Heart right ventricle (tissue), 16 donors: ENCODE measurements at regions not wholly inside any gene's neighbourhood (a gene's known extent, or its start where the extent isn't known, plus 50 kb on each side); places are given as distances from the start of the nearest gene placed in this dataset.
"Not testable (repeated sequence)": the region's sequence is repeated elsewhere in the genome, so short reads cannot be mapped to it uniquely, and the experiment has no call there.

Source experiments
- ATAC-seq, 8 donors: fragments of 200-7000 bp; cut with Tn5 transposase; one replicate each; pipeline ENCODE4 v1.9.1; 2020; ENCODE audit warnings: mild to moderate bottlenecking in 8 of 8, moderate library complexity in 8 of 8, moderate number of reproducible peaks in 1 of 8
- DNase-seq, 2 donors: peaks; one replicate each; pipeline ENCODE4 v3.0.0-alpha.2; 2020
- H3K27ac ChIP-seq, 10 donors: fragments of 200-600 bp; sonication (generic) in 2 of 10; one replicate each; pipeline versions ENCODE4 v1.5.0 to v1.8.0; 2020 to 2022; ENCODE audit warnings: mild to moderate bottlenecking in 3 of 10
- H3K27me3 ChIP-seq, 7 donors: fragments of 200-600 bp; one replicate each; pipeline ENCODE4 v1.8.0; 2021 to 2022; ENCODE audit warnings: mild to moderate bottlenecking in 2 of 7
- H3K36me3 ChIP-seq, 9 donors: fragments of 200-600 bp; sonication (generic) in 1 of 9; one replicate each; pipeline versions ENCODE4 v1.5.0 to v1.8.0; 2020 to 2022; ENCODE audit warnings: mild to moderate bottlenecking in 2 of 9
- H3K4me1 ChIP-seq, 9 donors: fragments of 200-600 bp; sonication (generic) in 1 of 9; one replicate each; pipeline versions ENCODE4 v1.5.0 to v1.8.0; 2020 to 2022; ENCODE audit warnings: mild to moderate bottlenecking in 4 of 9
- H3K4me3 ChIP-seq, 10 donors: fragments of 200-600 bp; sonication (generic) in 2 of 10; one replicate each; pipeline versions ENCODE4 v1.5.0 to v1.8.0; 2020 to 2022; ENCODE audit warnings: mild to moderate bottlenecking in 7 of 10, moderate library complexity in 2 of 10
- H3K9me3 ChIP-seq, 11 donors: fragments of 200-600 bp in 10 of 11; sonication (generic) in 2 of 11; one replicate each; pipeline versions ENCODE4 v1.5.0 to v1.8.0; 2013 to 2022; ENCODE audit warnings: mild to moderate bottlenecking in 2 of 11, control low read depth in 1 of 11, moderate library complexity in 1 of 11
- WGBS, 2 donors: extraction: QIAGEN DNeasy Blood & Tissue Kit; methylation state at CpG; one replicate each; pipeline ENCODE4 v1.1.7; 2013; ENCODE audit warnings: inconsistent platforms in 1 of 2; 5-methylcytosine and 5-hydroxymethylcytosine counted together
- intact Hi-C, 10 donors: fragments of 100-400 bp; cut with DNase I; formaldehyde crosslinking; loops; one replicate each; pipeline versions ENCODE4 v1.11.1 to v1.14.2; 2022
- TF ChIP-seq, protein P1 (sequence below), 9 donors: fragments of 200-600 bp; sonication (generic) in 2 of 9; IDR thresholded peaks; one replicate each; pipeline versions ENCODE4 v1.5.0 to v1.8.0; 2021 to 2022; ENCODE audit warnings: antibody characterized with exemption in 9 of 9, mild to moderate bottlenecking in 5 of 9, moderate library complexity in 1 of 9
- donor health status: Arrhythmogenic right ventricular cardiomyopathy.
- donor health status: ischemic (EF 13 %, LVEDD 7.1; RV severe dilation, severe dysfunction).
- donor health status: healthy with polysubstance abuse.
- donor health status: DM: no; HTN: yes; CAD: no.
- donor health status: DM: no; HTN: no; CAD: no.
- donor health status: ischemic (EF 25% LVEDD 6.9; RV normal size, moderate dysfunction).
- donor health status: ischemic (EF 25% LVEDD 5.7; RV mildly dilated, moderate dysfunction).
- donor health status: healthy.
- donor health status: DM: yes; HTN: yes; CAD: no.
- donor health status: Ischemic cardiomyopathy.
- donor health status: ischemic (EF 35%, LVEDD 5.7; RV mildly dilated, moderate dysfunction).
- donor health status: nonischemic (EF 11% LVEDD 7.7; RV severe dilation, severe dysfunction).
- donor health status: DM: yes; HTN: yes; CAD: no.
- donor health status: PGD.
- donor health status: ischemic (EF 29% LVEDD 5.4; RV normal size, mild dysfunction).
- donor health status: nonischemic (EF 23%, LVEDD 6.1; RV moderate dilation, normal function).

DNA sequence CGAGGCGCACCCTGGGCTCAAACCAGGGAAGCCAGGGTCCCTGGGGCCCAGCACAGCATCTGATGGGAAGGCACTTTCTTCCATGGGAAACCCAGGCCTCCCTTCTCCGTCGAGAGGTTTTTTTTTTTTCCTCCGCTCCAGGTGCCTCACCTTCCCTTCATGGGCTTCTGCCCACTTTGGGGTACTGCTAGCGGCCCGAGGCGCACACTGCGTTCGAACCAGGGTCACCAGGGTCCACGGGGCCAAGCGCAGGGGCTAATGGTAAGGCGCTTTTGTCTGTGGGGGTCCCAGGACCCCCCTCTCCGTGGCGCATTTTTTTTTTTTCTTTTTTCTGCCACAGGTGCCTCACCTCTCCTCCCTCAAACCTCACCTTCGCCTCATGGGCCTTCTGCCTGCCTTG, 1571.3 kb downstream of the TSPY10 start:
- peaks cover 0 to 19% (median 0%) of the 10 kb centered on the region in 11 donors for H3K9me3 ChIP-seq
- TF ChIP-seq, protein P1, sequence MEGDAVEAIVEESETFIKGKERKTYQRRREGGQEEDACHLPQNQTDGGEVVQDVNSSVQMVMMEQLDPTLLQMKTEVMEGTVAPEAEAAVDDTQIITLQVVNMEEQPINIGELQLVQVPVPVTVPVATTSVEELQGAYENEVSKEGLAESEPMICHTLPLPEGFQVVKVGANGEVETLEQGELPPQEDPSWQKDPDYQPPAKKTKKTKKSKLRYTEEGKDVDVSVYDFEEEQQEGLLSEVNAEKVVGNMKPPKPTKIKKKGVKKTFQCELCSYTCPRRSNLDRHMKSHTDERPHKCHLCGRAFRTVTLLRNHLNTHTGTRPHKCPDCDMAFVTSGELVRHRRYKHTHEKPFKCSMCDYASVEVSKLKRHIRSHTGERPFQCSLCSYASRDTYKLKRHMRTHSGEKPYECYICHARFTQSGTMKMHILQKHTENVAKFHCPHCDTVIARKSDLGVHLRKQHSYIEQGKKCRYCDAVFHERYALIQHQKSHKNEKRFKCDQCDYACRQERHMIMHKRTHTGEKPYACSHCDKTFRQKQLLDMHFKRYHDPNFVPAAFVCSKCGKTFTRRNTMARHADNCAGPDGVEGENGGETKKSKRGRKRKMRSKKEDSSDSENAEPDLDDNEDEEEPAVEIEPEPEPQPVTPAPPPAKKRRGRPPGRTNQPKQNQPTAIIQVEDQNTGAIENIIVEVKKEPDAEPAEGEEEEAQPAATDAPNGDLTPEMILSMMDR (IDR thresholded peaks at IDR 0.05): no peak
- H3K36me3 ChIP-seq: no peaks in the 10 kb centered on the region
- no peaks in the 10 kb centered on the region for H3K4me1 ChIP-seq
- intact Hi-C loops: no loop called here
- WGBS, 2 donors: 72 to 74% methylated on average over 15 to 16 of the region's 16 CpGs
- DNase-seq: no peak
- no peaks in the 10 kb centered on the region for H3K27me3 ChIP-seq
- H3K4me3 ChIP-seq: no peak overlapping the region
- no peak for ATAC-seq
- no peak overlapping the region for H3K27ac ChIP-seq

DNA sequence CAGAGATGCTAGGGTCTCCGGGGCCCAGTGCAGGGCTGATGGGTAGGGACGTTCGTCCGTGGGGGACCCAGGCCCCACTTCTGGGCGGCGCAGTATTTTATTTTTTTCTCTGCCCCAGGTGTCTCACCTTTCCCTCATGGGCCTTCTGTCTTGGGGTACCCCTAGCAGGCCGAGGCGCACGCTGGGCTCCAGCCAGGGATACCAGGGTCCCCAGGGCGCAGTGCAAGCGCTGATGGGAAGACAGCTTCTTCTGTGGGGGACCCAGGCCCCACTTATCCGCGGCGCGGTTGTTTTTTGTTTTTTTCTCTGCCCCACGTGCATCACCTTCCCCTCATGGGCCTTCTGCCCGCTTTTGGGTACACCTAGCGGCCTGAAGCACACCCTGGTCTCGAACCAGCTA, 1572.8 kb downstream of the TSPY10 start:
- 66 to 75% methylated on average over 16 to 19 of the region's 19 CpGs for WGBS, 2 donors
- H3K27me3 ChIP-seq, H3K4me3 ChIP-seq, H3K27ac ChIP-seq, H3K4me1 ChIP-seq, ATAC-seq, DNase-seq, intact Hi-C loops, H3K36me3 ChIP-seq: not testable (repeated sequence)
- H3K9me3 ChIP-seq: peaks cover 0 to 19% (median 0%) of the 10 kb centered on the region in 11 donors

DNA sequence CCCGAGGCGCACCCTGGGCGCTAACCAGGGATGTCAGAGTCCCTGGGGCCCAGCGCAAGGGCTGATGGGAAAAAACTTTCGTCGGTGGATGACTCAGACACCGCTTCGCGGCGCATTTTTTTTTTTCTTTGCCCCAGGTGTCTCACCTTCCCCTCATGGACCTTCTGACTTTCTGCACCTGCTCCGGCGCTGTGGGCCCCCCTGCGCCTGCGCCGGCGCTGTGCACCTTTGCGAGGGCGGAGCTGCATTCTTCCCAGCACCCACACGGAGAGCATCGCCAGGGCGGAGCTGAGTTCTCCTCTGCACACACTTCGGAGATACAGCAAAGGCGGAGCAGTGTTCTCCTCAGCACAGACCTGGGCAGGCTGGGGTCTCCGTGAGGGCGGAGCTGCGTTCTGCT, 1575.3 kb downstream of the TSPY10 start:
- peaks cover 0 to 19% (median 0%) of the 10 kb centered on the region in 11 donors for H3K9me3 ChIP-seq
- H3K27ac ChIP-seq, intact Hi-C loops, H3K4me1 ChIP-seq, ATAC-seq, H3K36me3 ChIP-seq, H3K4me3 ChIP-seq, H3K27me3 ChIP-seq, DNase-seq: not testable (repeated sequence)
- 61 to 62% methylated on average over 25 to 26 of the region's 26 CpGs for WGBS, 2 donors

DNA sequence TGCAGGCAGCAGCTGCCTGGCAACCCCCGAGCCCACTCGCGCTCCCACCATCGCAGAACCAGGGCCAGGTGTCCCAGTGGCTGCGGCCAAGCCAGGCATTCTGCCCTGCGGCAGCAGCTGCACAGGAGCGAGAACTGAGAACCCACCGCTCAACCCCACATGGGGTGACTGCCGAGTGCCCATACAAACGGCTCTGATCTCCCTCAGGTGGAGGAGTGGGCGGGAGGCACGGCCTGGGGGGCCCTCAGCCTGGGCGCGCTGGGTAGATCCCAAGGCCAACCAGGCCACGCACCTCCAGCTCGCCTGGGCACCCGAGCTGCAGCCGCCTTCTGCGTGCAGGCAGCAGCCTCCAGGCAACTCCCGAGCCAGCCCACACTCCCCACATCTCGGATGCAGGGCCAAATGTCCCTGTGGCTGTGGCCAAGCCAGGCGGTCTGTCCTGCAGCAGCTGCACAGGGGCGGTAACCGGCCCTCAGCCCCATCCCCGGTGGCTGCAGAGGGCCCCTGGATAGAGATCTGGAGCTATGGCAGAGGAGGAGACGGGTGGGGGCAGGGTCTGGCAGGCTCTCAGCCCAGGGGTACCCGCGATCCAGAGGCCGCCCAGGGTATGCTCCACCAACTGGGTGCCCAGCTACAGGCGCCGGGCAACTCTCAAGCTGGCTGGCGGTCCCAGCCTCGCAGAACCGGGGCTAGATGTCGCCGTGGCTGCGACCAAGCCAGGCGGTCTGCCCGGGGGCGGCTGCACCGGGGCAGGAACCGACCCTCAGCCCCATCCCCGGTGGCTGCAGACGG, 1579.6 kb downstream of the TSPY10 start:
- H3K27ac ChIP-seq, ATAC-seq, H3K4me3 ChIP-seq, H3K36me3 ChIP-seq, H3K9me3 ChIP-seq, intact Hi-C loops, H3K4me1 ChIP-seq, DNase-seq: not testable (repeated sequence)
- WGBS, 2 donors: 54 to 59% methylated on average over 40 to 44 of the region's 44 CpGs
- peaks cover 0 to 12% (median 0%) of the 10 kb centered on the region in 7 donors for H3K27me3 ChIP-seq

DNA sequence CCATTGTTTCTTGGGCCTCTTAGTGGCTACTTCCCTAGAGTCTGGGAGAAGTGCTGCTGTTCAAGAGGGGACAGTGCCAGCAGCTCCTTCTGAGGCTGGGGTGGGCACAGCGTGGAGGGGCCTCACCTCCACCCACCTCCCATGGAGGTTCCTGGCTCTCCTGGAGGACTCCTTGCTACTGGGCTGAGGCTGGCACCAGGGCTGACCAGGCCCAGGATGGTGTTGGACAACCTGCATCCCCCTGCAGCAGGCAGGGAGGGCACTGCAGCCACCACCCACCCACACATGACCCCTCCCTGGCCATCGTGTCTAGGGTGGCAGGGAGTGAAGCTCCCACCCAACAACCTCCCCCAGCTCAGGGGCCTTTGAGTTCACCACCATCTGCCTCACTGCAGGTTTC, 1549.3 kb upstream of the USP9Y start:
- intact Hi-C loops, H3K4me1 ChIP-seq, H3K9me3 ChIP-seq, H3K27ac ChIP-seq, H3K36me3 ChIP-seq, DNase-seq, H3K27me3 ChIP-seq, H3K4me3 ChIP-seq, ATAC-seq: not testable (repeated sequence)
- 63 to 85% methylated on average over 2 of the region's 2 CpGs for WGBS, 2 donors

DNA sequence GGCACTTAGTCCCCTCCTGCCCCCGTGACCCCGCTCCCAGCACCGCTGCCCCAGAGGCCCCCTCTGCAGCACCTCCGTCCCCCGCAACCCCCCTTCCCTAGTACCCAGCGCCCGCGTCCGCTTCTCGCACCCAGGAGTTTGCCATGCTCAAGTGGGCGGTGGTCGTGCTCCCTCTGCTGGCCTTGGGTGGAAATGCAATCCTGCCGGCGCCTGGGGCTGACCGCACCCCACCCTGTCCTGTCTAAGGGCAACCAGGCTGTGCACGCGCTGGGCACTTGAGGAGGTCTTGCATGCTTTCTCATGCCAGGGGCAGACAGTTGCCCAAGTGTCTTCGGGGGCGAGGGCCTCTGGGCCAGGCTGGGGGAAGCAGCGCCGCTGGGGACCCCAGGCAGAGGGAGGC, 1544.9 kb upstream of the USP9Y start:
- intact Hi-C loops, H3K9me3 ChIP-seq, ATAC-seq: not testable (repeated sequence)

DNA sequence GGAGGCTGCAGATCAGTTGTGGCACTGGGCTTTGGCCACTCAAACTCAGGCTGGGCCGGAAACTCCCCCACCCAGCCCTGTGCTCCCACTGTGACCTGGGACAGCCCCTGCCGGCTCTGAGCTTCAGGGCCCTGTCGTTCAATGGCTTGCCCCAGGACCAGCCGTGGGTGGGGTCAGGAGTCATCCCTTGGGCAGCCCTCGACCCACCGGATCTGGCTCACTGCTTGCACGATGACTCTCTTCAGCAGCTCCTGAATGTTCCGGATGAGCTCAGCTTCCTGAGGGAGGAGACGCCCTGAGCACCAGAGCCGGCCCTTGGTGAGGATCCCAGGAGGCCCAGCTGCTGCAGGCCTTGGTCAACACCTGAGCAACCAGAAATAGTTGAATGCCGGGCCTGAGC, 1544.2 kb upstream of the USP9Y start:
- H3K9me3 ChIP-seq, H3K36me3 ChIP-seq, ATAC-seq, DNase-seq, H3K4me3 ChIP-seq, H3K27ac ChIP-seq, intact Hi-C loops, H3K27me3 ChIP-seq, H3K4me1 ChIP-seq: not testable (repeated sequence)
- 80 to 85% methylated on average over 5 to 10 of the region's 11 CpGs for WGBS, 2 donors

More for the DNA sequence above, 1544.9 kb upstream of the USP9Y start:
- not testable (repeated sequence) for DNase-seq, H3K4me3 ChIP-seq, H3K27me3 ChIP-seq, H3K27ac ChIP-seq, H3K4me1 ChIP-seq, H3K36me3 ChIP-seq
- TF ChIP-seq, protein P1 (IDR thresholded peaks at IDR 0.05): peak in 1 of 9 donors; percentile 22
- 42 to 51% methylated on average over 8 to 19 of the region's 21 CpGs for WGBS, 2 donors

DNA sequence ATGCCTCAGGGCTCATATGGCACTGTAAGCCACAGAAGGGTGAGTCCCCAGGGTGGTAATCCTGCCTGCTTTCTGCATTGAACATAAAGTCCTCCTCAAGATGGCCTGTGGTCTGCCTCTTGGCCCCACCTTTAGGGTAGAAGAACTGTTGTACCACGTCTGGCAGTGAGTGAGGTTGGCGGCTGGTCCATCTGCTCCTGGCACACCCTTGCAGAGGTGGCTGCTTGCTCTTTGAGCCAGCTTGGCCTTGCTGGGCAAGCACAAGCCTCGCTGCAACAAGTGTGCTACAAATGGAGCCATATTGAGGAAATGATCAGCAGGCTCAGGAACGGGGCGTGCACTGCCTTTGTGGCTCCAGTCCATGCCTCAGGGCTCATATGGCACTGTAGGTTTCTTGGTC, 1524.0 kb upstream of the USP9Y start:
- ATAC-seq, intact Hi-C loops, H3K9me3 ChIP-seq, H3K27ac ChIP-seq, H3K4me3 ChIP-seq, H3K4me1 ChIP-seq, H3K27me3 ChIP-seq, DNase-seq, H3K36me3 ChIP-seq: not testable (repeated sequence)
- 68 to 70% methylated on average over 5 of the region's 5 CpGs for WGBS, 2 donors

DNA sequence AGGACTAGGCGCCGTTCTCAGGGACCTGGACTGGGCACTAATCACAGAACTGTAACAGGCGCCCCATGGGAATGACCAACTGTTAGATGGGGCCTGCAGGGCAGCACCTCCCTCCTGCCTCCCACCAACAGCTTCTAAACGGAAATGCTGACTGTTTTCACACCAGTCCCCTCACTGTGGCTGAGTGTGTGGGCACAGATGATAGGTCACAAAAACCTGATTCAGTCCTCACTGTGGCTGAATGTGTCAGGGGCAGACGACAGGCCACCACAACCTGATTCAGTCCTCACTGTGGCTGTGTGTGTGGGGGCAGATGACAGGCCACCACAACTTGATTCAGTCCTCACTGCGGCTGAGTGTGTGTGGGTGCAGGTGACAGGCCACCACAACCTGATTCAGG, 1499.9 kb upstream of the USP9Y start:
- intact Hi-C loops, DNase-seq, ATAC-seq, H3K4me1 ChIP-seq, H3K27me3 ChIP-seq, H3K27ac ChIP-seq, H3K4me3 ChIP-seq, H3K9me3 ChIP-seq, H3K36me3 ChIP-seq: not testable (repeated sequence)
- WGBS, 2 donors: 66% methylated on average over 6 of the region's 6 CpGs

DNA sequence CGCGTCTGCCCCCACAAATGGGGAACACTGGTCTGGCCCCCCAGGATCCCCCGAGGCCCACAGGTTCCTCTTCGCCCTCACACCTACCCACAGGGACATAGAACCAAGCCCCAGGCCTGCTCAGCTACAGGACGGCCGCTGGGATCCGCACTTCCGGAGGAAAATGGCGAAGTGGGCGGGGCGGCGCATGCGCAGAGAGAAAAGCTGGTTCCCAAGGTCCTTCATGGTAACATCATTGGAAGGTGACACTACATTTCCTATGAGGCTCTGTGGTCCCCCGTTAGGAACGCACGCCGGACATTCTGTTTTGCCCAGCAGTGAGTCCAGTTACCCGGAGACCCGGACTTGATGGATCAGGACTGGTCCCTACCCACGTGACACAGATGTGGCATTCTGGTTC, 1486.2 kb upstream of the USP9Y start:
- WGBS, 2 donors: 47 to 50% methylated on average over 18 to 20 of the region's 20 CpGs
- intact Hi-C loops, H3K4me1 ChIP-seq, H3K36me3 ChIP-seq, ATAC-seq, H3K9me3 ChIP-seq, H3K27me3 ChIP-seq: not testable (repeated sequence)
- Histone ChIP-seq H3K27ac (peak overlapping the region in 2 of 10 donors; percentile 15 to 39), H3K4me3 (peak overlapping the region in 5 of 10 donors; percentile 14 to 51 (median 22))
- peak; percentile 4 to 21 for DNase-seq
